ENCODE measurements at regions not wholly inside any gene's neighbourhood (a gene's known extent, or its start where the extent isn't known, plus 50 kb on each side); places are given as distances from the start of the nearest gene placed in this dataset.

GRCh38 chr16:50861451-50861850 lies 119.6 kb downstream of the CYLD start:
- DNase-seq, result no peak
- ATAC-seq (ENCODE audit: low read depth in 2 of 2), result no peak
- no peak overlapping the region for H3K4me3 Mint-ChIP-seq
- H3K9me3 Mint-ChIP-seq, result peaks cover 0 to 5% (median 0%) of the 10 kb centered on the region in 7 donors
- no peaks in the 10 kb centered on the region for H3K36me3 Mint-ChIP-seq
- no peaks in the 10 kb centered on the region for H3K4me1 Mint-ChIP-seq
- H3K27me3 Mint-ChIP-seq, result peaks cover 0 to 32% (median 12%) of the 10 kb centered on the region in 3 donors
- no peak overlapping the region for H3K27ac Mint-ChIP-seq

GRCh38 chr16:50859628-50860360 lies 117.9 kb downstream of the CYLD start:
- peaks cover 0 to 5% (median 0%) of the 10 kb centered on the region in 7 donors for H3K9me3 Mint-ChIP-seq
- H3K36me3 Mint-ChIP-seq, result no peaks in the 10 kb centered on the region
- no peak overlapping the region for H3K4me3 Mint-ChIP-seq
- H3K4me1 Mint-ChIP-seq, result no peaks in the 10 kb centered on the region
- H3K27me3 Mint-ChIP-seq, result peaks cover 0 to 40% (median 18%) of the 10 kb centered on the region in 3 donors
- H3K27ac Mint-ChIP-seq, result no peak overlapping the region
- no peak for DNase-seq
- ATAC-seq (ENCODE audit: low read depth in 2 of 2), result no peak

- H3K27ac Mint-ChIP-seq, result no peak overlapping the region
- H3K36me3 Mint-ChIP-seq, result no peaks in the 10 kb centered on the region
- H3K9me3 Mint-ChIP-seq, result peaks cover 0 to 5% (median 0%) of the 10 kb centered on the region in 7 donors
- ATAC-seq (ENCODE audit: low read depth in 2 of 2) (no peak), DNase-seq (no peak)
- H3K27me3 Mint-ChIP-seq, result peaks cover 5 to 46% (median 24%) of the 10 kb centered on the region in 3 donors
- H3K4me1 Mint-ChIP-seq, result no peaks in the 10 kb centered on the region
- H3K4me3 Mint-ChIP-seq, result no peak overlapping the region
Observed at GRCh38 chr16:50858877-50859627, 117.2 kb downstream of the CYLD start.

GRCh38 chr16:50858376-50858775 lies 116.5 kb downstream of the CYLD start:
- Mint-ChIP-seq H3K27me3 (peaks cover 12 to 46% (median 24%) of the 10 kb centered on the region in 3 donors), H3K9me3 (peaks cover 0 to 4% (median 0%) of the 10 kb centered on the region in 7 donors), H3K36me3 (no peaks in the 10 kb centered on the region), H3K4me3 (no peak overlapping the region), H3K27ac (no peak overlapping the region), H3K4me1 (no peaks in the 10 kb centered on the region)
- no peak for DNase-seq
- no peak for ATAC-seq (ENCODE audit: low read depth in 2 of 2)

GRCh38 chr16:50857881-50858280 lies 116.0 kb downstream of the CYLD start:
- H3K9me3 Mint-ChIP-seq, result peaks cover 0 to 5% (median 0%) of the 10 kb centered on the region in 7 donors
- no peak overlapping the region for H3K4me3 Mint-ChIP-seq
- peaks cover 15 to 47% (median 28%) of the 10 kb centered on the region in 3 donors for H3K27me3 Mint-ChIP-seq
- no peaks in the 10 kb centered on the region for H3K4me1 Mint-ChIP-seq
- ATAC-seq (ENCODE audit: low read depth in 2 of 2) (no peak), DNase-seq (no peak)
- no peaks in the 10 kb centered on the region for H3K36me3 Mint-ChIP-seq
- peak overlapping the region in 1 of 6 donors; percentile 30 for H3K27ac Mint-ChIP-seq

GRCh38 chr16:50856991-50857390 lies 115.1 kb downstream of the CYLD start:
- DNase-seq (no peak), ATAC-seq (ENCODE audit: low read depth in 2 of 2) (no peak)
- no peak overlapping the region for H3K27ac Mint-ChIP-seq
- H3K4me3 Mint-ChIP-seq, result no peak overlapping the region
- H3K27me3 Mint-ChIP-seq, result peaks cover 16 to 50% (median 28%) of the 10 kb centered on the region in 3 donors
- H3K4me1 Mint-ChIP-seq, result no peaks in the 10 kb centered on the region
- no peaks in the 10 kb centered on the region for H3K36me3 Mint-ChIP-seq
- peaks cover 0 to 5% (median 0%) of the 10 kb centered on the region in 7 donors for H3K9me3 Mint-ChIP-seq

GRCh38 chr16:50853329-50853728 lies 111.4 kb downstream of the CYLD start:
- DNase-seq, result no peak
- no peaks in the 10 kb centered on the region for H3K4me1 Mint-ChIP-seq
- H3K9me3 Mint-ChIP-seq, result peaks cover 0 to 5% (median 0%) of the 10 kb centered on the region in 7 donors
- no peaks in the 10 kb centered on the region for H3K36me3 Mint-ChIP-seq
- ATAC-seq (ENCODE audit: low read depth in 2 of 2), result no peak
- H3K27ac Mint-ChIP-seq, result no peak overlapping the region
- H3K4me3 Mint-ChIP-seq, result no peak overlapping the region
- peaks cover 21 to 53% (median 41%) of the 10 kb centered on the region in 3 donors for H3K27me3 Mint-ChIP-seq
